ENCODE measurements at regions not wholly inside any gene's neighbourhood (a gene's known extent, or its start where the extent isn't known, plus 50 kb on each side); places are given as distances from the start of the nearest gene placed in this dataset.

DNA sequence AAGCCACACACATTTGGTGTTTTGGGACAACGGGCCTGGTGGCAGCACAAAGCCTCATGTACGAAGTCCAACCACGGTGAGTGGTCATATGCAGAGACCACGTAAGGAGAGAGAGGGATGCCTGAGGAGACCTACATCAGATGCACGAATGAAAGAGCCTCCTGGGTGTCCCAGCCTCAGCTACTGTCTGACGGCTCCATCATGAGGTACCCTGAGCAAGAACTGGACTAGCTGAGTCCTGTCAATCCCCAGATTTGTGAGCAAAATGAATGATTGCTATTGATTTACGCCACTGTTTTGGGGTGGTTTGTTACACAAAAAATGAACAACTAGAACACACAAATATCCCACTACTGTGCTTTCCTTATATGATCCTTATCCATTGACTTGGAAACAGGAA is 275.7 kb upstream of the KYNU start:
- TF ChIP-seq, protein P1, sequence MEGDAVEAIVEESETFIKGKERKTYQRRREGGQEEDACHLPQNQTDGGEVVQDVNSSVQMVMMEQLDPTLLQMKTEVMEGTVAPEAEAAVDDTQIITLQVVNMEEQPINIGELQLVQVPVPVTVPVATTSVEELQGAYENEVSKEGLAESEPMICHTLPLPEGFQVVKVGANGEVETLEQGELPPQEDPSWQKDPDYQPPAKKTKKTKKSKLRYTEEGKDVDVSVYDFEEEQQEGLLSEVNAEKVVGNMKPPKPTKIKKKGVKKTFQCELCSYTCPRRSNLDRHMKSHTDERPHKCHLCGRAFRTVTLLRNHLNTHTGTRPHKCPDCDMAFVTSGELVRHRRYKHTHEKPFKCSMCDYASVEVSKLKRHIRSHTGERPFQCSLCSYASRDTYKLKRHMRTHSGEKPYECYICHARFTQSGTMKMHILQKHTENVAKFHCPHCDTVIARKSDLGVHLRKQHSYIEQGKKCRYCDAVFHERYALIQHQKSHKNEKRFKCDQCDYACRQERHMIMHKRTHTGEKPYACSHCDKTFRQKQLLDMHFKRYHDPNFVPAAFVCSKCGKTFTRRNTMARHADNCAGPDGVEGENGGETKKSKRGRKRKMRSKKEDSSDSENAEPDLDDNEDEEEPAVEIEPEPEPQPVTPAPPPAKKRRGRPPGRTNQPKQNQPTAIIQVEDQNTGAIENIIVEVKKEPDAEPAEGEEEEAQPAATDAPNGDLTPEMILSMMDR (IDR thresholded peaks at IDR 0.05; ENCODE audit: insufficient read depth, low read length) = no peak
- TF ChIP-seq POLR2AphosphoS5 (IDR thresholded peaks at IDR 0.05; ENCODE audit: low read depth) (no peak), SPI1 (IDR thresholded peaks at IDR 0.05; ENCODE audit: borderline replicate concordance, low read depth) (no peak)

All from HL-60 (cell line).